ENCODE measurements at regions not wholly inside any gene's neighbourhood (a gene's known extent, or its start where the extent isn't known, plus 50 kb on each side); places are given as distances from the start of the nearest gene placed in this dataset.

GRCh38 chr3:1026395-1026794 is 66.4 kb upstream of the CNTN6 start:
- Histone ChIP-seq H3K36me3 (replicated peaks; ENCODE audit: insufficient read depth, low read depth) (no peaks in the 10 kb centered on the region), H3K79me2 (no peaks in the 10 kb centered on the region), H3K27ac (no peak overlapping the region), H3K27me3 (no peaks in the 10 kb centered on the region), H4K20me1 (ENCODE audit: insufficient read depth, poor library complexity, severe bottlenecking) (no peaks in the 10 kb centered on the region), H3K9me2 (replicated peaks; ENCODE audit: insufficient read depth) (no peaks in the 10 kb centered on the region), H3K4me3 (no peak overlapping the region), H3K4me2 (no peak overlapping the region), H3K4me1 (ENCODE audit: insufficient read depth) (no peaks in the 10 kb centered on the region), H2AFZ (no peak overlapping the region), H3K9me3 (ENCODE audit: low read depth) (no peaks in the 10 kb centered on the region)
- no peak for TF ChIP-seq CTCF (IDR thresholded peaks at IDR 0.05; ENCODE audit: poor library complexity)
- TF ChIP-seq EZH2phosphoT487 (IDR thresholded peaks at IDR 0.05; ENCODE audit: low read depth, severe bottlenecking, unreplicated experiment) = no peak
- TF ChIP-seq EZH2 (IDR thresholded peaks at IDR 0.05; ENCODE audit: borderline replicate concordance) = no peak
- WGBS (ENCODE audit: low lambda C conversion rate, missing lambda C conversion rate) = 84% methylated on average over 2 of the region's 2 CpGs
- no peak for DNase-seq (ENCODE audit: low spot score)

- Histone ChIP-seq H3K36me3 (replicated peaks; ENCODE audit: insufficient read depth, low read depth) (no peaks in the 10 kb centered on the region), H4K20me1 (ENCODE audit: insufficient read depth, poor library complexity, severe bottlenecking) (no peaks in the 10 kb centered on the region), H3K79me2 (no peaks in the 10 kb centered on the region), H3K9me2 (replicated peaks; ENCODE audit: insufficient read depth) (no peaks in the 10 kb centered on the region), H3K4me2 (no peak overlapping the region), H3K27ac (no peak overlapping the region), H3K27me3 (no peaks in the 10 kb centered on the region), H3K4me3 (no peak overlapping the region), H3K4me1 (ENCODE audit: insufficient read depth) (no peaks in the 10 kb centered on the region), H2AFZ (no peak overlapping the region), H3K9me3 (ENCODE audit: low read depth) (no peaks in the 10 kb centered on the region)
- no peak for DNase-seq (ENCODE audit: low spot score)
- 80% methylated on average over 4 of the region's 4 CpGs for WGBS (ENCODE audit: low lambda C conversion rate, missing lambda C conversion rate)
- TF ChIP-seq CTCF (IDR thresholded peaks at IDR 0.05; ENCODE audit: poor library complexity) (no peak), EZH2phosphoT487 (IDR thresholded peaks at IDR 0.05; ENCODE audit: low read depth, severe bottlenecking, unreplicated experiment) (no peak), EZH2 (IDR thresholded peaks at IDR 0.05; ENCODE audit: borderline replicate concordance) (no peak)
These were observed 56.5 kb upstream of the CNTN6 start for GRCh38 chr3:1036207-1036826.

- no peaks in the 10 kb centered on the region for H3K79me2 ChIP-seq
- no peak overlapping the region for H2AFZ ChIP-seq
- no peaks in the 10 kb centered on the region for H3K9me2 ChIP-seq (replicated peaks; ENCODE audit: insufficient read depth)
- no peak overlapping the region for H3K4me3 ChIP-seq
- 84% methylated on average over 5 of the region's 5 CpGs for WGBS (ENCODE audit: low lambda C conversion rate, missing lambda C conversion rate)
- no peaks in the 10 kb centered on the region for H3K9me3 ChIP-seq (ENCODE audit: low read depth)
- no peak overlapping the region for H3K27ac ChIP-seq
- no peak overlapping the region for H3K4me2 ChIP-seq
- no peak for DNase-seq (ENCODE audit: low spot score)
- H3K4me1 ChIP-seq (ENCODE audit: insufficient read depth) = no peaks in the 10 kb centered on the region
- no peaks in the 10 kb centered on the region for H4K20me1 ChIP-seq (ENCODE audit: insufficient read depth, poor library complexity, severe bottlenecking)
- TF ChIP-seq EZH2phosphoT487 (IDR thresholded peaks at IDR 0.05; ENCODE audit: low read depth, severe bottlenecking, unreplicated experiment) = no peak
- TF ChIP-seq CTCF (IDR thresholded peaks at IDR 0.05; ENCODE audit: poor library complexity) = no peak
- TF ChIP-seq EZH2 (IDR thresholded peaks at IDR 0.05; ENCODE audit: borderline replicate concordance) = no peak
- no peaks in the 10 kb centered on the region for H3K27me3 ChIP-seq
- no peaks in the 10 kb centered on the region for H3K36me3 ChIP-seq (replicated peaks; ENCODE audit: insufficient read depth, low read depth)
These were observed 55.2 kb upstream of the CNTN6 start for GRCh38 chr3:1037631-1038030.
